ENCODE measurements at regions not wholly inside any gene's neighbourhood (a gene's known extent, or its start where the extent isn't known, plus 50 kb on each side); places are given as distances from the start of the nearest gene placed in this dataset.
A peak's percentile ranks its signal among the peaks of the same experiment; 100 is the strongest.

- TF ChIP-seq CTCF (IDR thresholded peaks at IDR 0.05; ENCODE audit: low read depth, low read length) = no peak
- Histone ChIP-seq H3K4me3 (ENCODE audit: low read depth, low read length) (no peak overlapping the region), H3K9me3 (ENCODE audit: control insufficient read depth, insufficient read depth, low read length) (no peaks in the 10 kb centered on the region), H3K27me3 (ENCODE audit: control insufficient read depth, insufficient read depth, low read length) (no peaks in the 10 kb centered on the region), H3K27ac (ENCODE audit: low read depth, low read length) (no peak overlapping the region)
- POLR2A ChIA-PET = no interaction called here
- DNase-seq (ENCODE audit: low read depth, low spot score) = no peak
- CTCF ChIA-PET = no interaction called here
These were observed 72.0 kb upstream of the HMGCLL1 start for GRCh38 chr6:55651015-55651414.

- no peak for TF ChIP-seq CTCF (IDR thresholded peaks at IDR 0.05; ENCODE audit: low read depth, low read length)
- CTCF ChIA-PET = no interaction called here
- H3K9me3 ChIP-seq (ENCODE audit: control insufficient read depth, insufficient read depth, low read length) = no peaks in the 10 kb centered on the region
- POLR2A ChIA-PET = no interaction called here
- H3K27ac ChIP-seq (ENCODE audit: low read depth, low read length) = no peak overlapping the region
- DNase-seq (ENCODE audit: low read depth, low spot score) = no peak
- no peaks in the 10 kb centered on the region for H3K27me3 ChIP-seq (ENCODE audit: control insufficient read depth, insufficient read depth, low read length)
- H3K4me3 ChIP-seq (ENCODE audit: low read depth, low read length) = no peak overlapping the region
These were observed 64.9 kb upstream of the HMGCLL1 start for GRCh38 chr6:55643861-55644260.

- Histone ChIP-seq H3K27me3 (ENCODE audit: control insufficient read depth, insufficient read depth, low read length) (no peaks in the 10 kb centered on the region), H3K4me3 (ENCODE audit: low read depth, low read length) (no peak overlapping the region), H3K9me3 (ENCODE audit: control insufficient read depth, insufficient read depth, low read length) (no peaks in the 10 kb centered on the region), H3K27ac (ENCODE audit: low read depth, low read length) (no peak overlapping the region)
- DNase-seq (ENCODE audit: low read depth, low spot score) = no peak
- ChIA-PET CTCF (interaction anchor here (0.6 kb wide), 1 partner anchor 91 kb away, joined by 3 read pairs; no protein-coding TSS in a partner anchor), POLR2A (no interaction called here)
- no peak for TF ChIP-seq CTCF (IDR thresholded peaks at IDR 0.05; ENCODE audit: low read depth, low read length)
These were observed 63.4 kb upstream of the HMGCLL1 start for GRCh38 chr6:55642366-55642765.

GRCh38 chr6:55636406-55637102 lies 57.6 kb upstream of the HMGCLL1 start:
- POLR2A ChIA-PET = no interaction called here
- Histone ChIP-seq H3K27ac (ENCODE audit: low read depth, low read length) (no peak overlapping the region), H3K27me3 (ENCODE audit: control insufficient read depth, insufficient read depth, low read length) (no peaks in the 10 kb centered on the region), H3K4me3 (ENCODE audit: low read depth, low read length) (no peak overlapping the region), H3K9me3 (ENCODE audit: control insufficient read depth, insufficient read depth, low read length) (no peaks in the 10 kb centered on the region)
- CTCF ChIA-PET = interaction anchor here (0.6 to 1.7 kb wide), 5 partner anchors 19 to 280 kb away, joined by 3 to 9 read pairs (median 3); no protein-coding TSS in a partner anchor
- no peak for TF ChIP-seq CTCF (IDR thresholded peaks at IDR 0.05; ENCODE audit: low read depth, low read length)
- DNase-seq (ENCODE audit: low read depth, low spot score) = peak; percentile 24

- POLR2A ChIA-PET = no interaction called here
- H3K27ac ChIP-seq (ENCODE audit: low read depth, low read length) = no peak overlapping the region
- no peak for DNase-seq (ENCODE audit: low read depth, low spot score)
- CTCF ChIA-PET = no interaction called here
- H3K27me3 ChIP-seq (ENCODE audit: control insufficient read depth, insufficient read depth, low read length) = no peaks in the 10 kb centered on the region
- no peak for TF ChIP-seq CTCF (IDR thresholded peaks at IDR 0.05; ENCODE audit: low read depth, low read length)
- H3K4me3 ChIP-seq (ENCODE audit: low read depth, low read length) = no peak overlapping the region
- no peaks in the 10 kb centered on the region for H3K9me3 ChIP-seq (ENCODE audit: control insufficient read depth, insufficient read depth, low read length)
These were observed 54.5 kb upstream of the HMGCLL1 start for GRCh38 chr6:55633471-55633870.

Measured in AG04450 (cell line).